ENCODE measurements at regions not wholly inside any gene's neighbourhood (a gene's known extent, or its start where the extent isn't known, plus 50 kb on each side); places are given as distances from the start of the nearest gene placed in this dataset.

- no peaks in the 10 kb centered on the region for H3K9me3 ChIP-seq (ENCODE audit: control insufficient read depth in 2 of 2, insufficient read depth in 1 of 2, low read length in 1 of 2)
- DNase-seq (ENCODE audit: low read depth in 6 of 9, low spot score in 9 of 9), result no peak
- WGBS, result 94% methylated on average over 2 of the region's 2 CpGs
- H3K4me1 ChIP-seq (ENCODE audit: control insufficient read depth in 2 of 2, insufficient read depth in 2 of 2, low read length in 2 of 2), result no peaks in the 10 kb centered on the region
- no peak overlapping the region for H3K27ac ChIP-seq (ENCODE audit: low read depth in 1 of 2, low read length in 1 of 2)
- no peaks in the 10 kb centered on the region for H3K27me3 ChIP-seq (ENCODE audit: control insufficient read depth in 2 of 2, insufficient read depth in 1 of 2, low read length in 1 of 2)
- H3K4me3 ChIP-seq (ENCODE audit: low read length in 2 of 2), result no peak overlapping the region
- no peaks in the 10 kb centered on the region for H3K36me3 ChIP-seq (ENCODE audit: control insufficient read depth in 2 of 2, insufficient read depth in 2 of 2, low read length in 1 of 2)
Observed at GRCh38 chr9:18051638-18052037, 422.3 kb upstream of the ADAMTSL1 start.

GRCh38 chr9:18052060-18052459 is 421.9 kb upstream of the ADAMTSL1 start:
- DNase-seq (ENCODE audit: low read depth in 6 of 9, low spot score in 9 of 9), result no peak
- Histone ChIP-seq H3K27me3 (ENCODE audit: control insufficient read depth in 2 of 2, insufficient read depth in 1 of 2, low read length in 1 of 2) (no peaks in the 10 kb centered on the region), H3K9me3 (ENCODE audit: control insufficient read depth in 2 of 2, insufficient read depth in 1 of 2, low read length in 1 of 2) (no peaks in the 10 kb centered on the region), H3K27ac (ENCODE audit: low read depth in 1 of 2, low read length in 1 of 2) (no peak overlapping the region), H3K36me3 (ENCODE audit: control insufficient read depth in 2 of 2, insufficient read depth in 2 of 2, low read length in 1 of 2) (no peaks in the 10 kb centered on the region), H3K4me3 (ENCODE audit: low read length in 2 of 2) (no peak overlapping the region), H3K4me1 (ENCODE audit: control insufficient read depth in 2 of 2, insufficient read depth in 2 of 2, low read length in 2 of 2) (no peaks in the 10 kb centered on the region)

- no peak overlapping the region for H3K4me3 ChIP-seq (ENCODE audit: low read length in 2 of 2)
- no peaks in the 10 kb centered on the region for H3K4me1 ChIP-seq (ENCODE audit: control insufficient read depth in 2 of 2, insufficient read depth in 2 of 2, low read length in 2 of 2)
- no peak for DNase-seq (ENCODE audit: low read depth in 6 of 9, low spot score in 9 of 9)
- H3K36me3 ChIP-seq (ENCODE audit: control insufficient read depth in 2 of 2, insufficient read depth in 2 of 2, low read length in 1 of 2), result no peaks in the 10 kb centered on the region
- no peak overlapping the region for H3K27ac ChIP-seq (ENCODE audit: low read depth in 1 of 2, low read length in 1 of 2)
- 40% methylated on average over 8 of the region's 8 CpGs for WGBS
- no peaks in the 10 kb centered on the region for H3K27me3 ChIP-seq (ENCODE audit: control insufficient read depth in 2 of 2, insufficient read depth in 1 of 2, low read length in 1 of 2)
- H3K9me3 ChIP-seq (ENCODE audit: control insufficient read depth in 2 of 2, insufficient read depth in 1 of 2, low read length in 1 of 2), result no peaks in the 10 kb centered on the region
Observed at GRCh38 chr9:18056269-18056992, 417.5 kb upstream of the ADAMTSL1 start.

GRCh38 chr9:18056993-18057369 is 417.0 kb upstream of the ADAMTSL1 start:
- Histone ChIP-seq H3K36me3 (ENCODE audit: control insufficient read depth in 2 of 2, insufficient read depth in 2 of 2, low read length in 1 of 2) (no peaks in the 10 kb centered on the region), H3K4me1 (ENCODE audit: control insufficient read depth in 2 of 2, insufficient read depth in 2 of 2, low read length in 2 of 2) (no peaks in the 10 kb centered on the region), H3K4me3 (ENCODE audit: low read length in 2 of 2) (no peak overlapping the region), H3K27ac (ENCODE audit: low read depth in 1 of 2, low read length in 1 of 2) (no peak overlapping the region), H3K9me3 (ENCODE audit: control insufficient read depth in 2 of 2, insufficient read depth in 1 of 2, low read length in 1 of 2) (no peaks in the 10 kb centered on the region), H3K27me3 (ENCODE audit: control insufficient read depth in 2 of 2, insufficient read depth in 1 of 2, low read length in 1 of 2) (no peaks in the 10 kb centered on the region)
- no peak for DNase-seq (ENCODE audit: low read depth in 6 of 9, low spot score in 9 of 9)
- WGBS, result 10% methylated on average over 4 of the region's 4 CpGs

GRCh38 chr9:18058564-18059442 is 415.1 kb upstream of the ADAMTSL1 start:
- Histone ChIP-seq H3K27ac (ENCODE audit: low read depth in 1 of 2, low read length in 1 of 2) (no peak overlapping the region), H3K4me1 (ENCODE audit: control insufficient read depth in 2 of 2, insufficient read depth in 2 of 2, low read length in 2 of 2) (no peaks in the 10 kb centered on the region), H3K4me3 (ENCODE audit: low read length in 2 of 2) (no peak overlapping the region), H3K9me3 (ENCODE audit: control insufficient read depth in 2 of 2, insufficient read depth in 1 of 2, low read length in 1 of 2) (no peaks in the 10 kb centered on the region), H3K27me3 (ENCODE audit: control insufficient read depth in 2 of 2, insufficient read depth in 1 of 2, low read length in 1 of 2) (no peaks in the 10 kb centered on the region), H3K36me3 (ENCODE audit: control insufficient read depth in 2 of 2, insufficient read depth in 2 of 2, low read length in 1 of 2) (no peaks in the 10 kb centered on the region)
- no peak for DNase-seq (ENCODE audit: low read depth in 6 of 9, low spot score in 9 of 9)
- 89% methylated on average over 3 of the region's 3 CpGs for WGBS

- Histone ChIP-seq H3K27me3 (ENCODE audit: control insufficient read depth in 2 of 2, insufficient read depth in 1 of 2, low read length in 1 of 2) (no peaks in the 10 kb centered on the region), H3K36me3 (ENCODE audit: control insufficient read depth in 2 of 2, insufficient read depth in 2 of 2, low read length in 1 of 2) (no peaks in the 10 kb centered on the region), H3K9me3 (ENCODE audit: control insufficient read depth in 2 of 2, insufficient read depth in 1 of 2, low read length in 1 of 2) (no peaks in the 10 kb centered on the region), H3K4me1 (ENCODE audit: control insufficient read depth in 2 of 2, insufficient read depth in 2 of 2, low read length in 2 of 2) (no peaks in the 10 kb centered on the region), H3K27ac (ENCODE audit: low read depth in 1 of 2, low read length in 1 of 2) (no peak overlapping the region), H3K4me3 (ENCODE audit: low read length in 2 of 2) (no peak overlapping the region)
- 96% methylated on average over 1 of the region's 1 CpG for WGBS
- DNase-seq (ENCODE audit: low read depth in 6 of 9, low spot score in 9 of 9), result no peak
Observed at GRCh38 chr9:18059447-18059846, 414.5 kb upstream of the ADAMTSL1 start.

GRCh38 chr9:18060269-18060934 is 413.6 kb upstream of the ADAMTSL1 start:
- no peaks in the 10 kb centered on the region for H3K9me3 ChIP-seq (ENCODE audit: control insufficient read depth in 2 of 2, insufficient read depth in 1 of 2, low read length in 1 of 2)
- no peaks in the 10 kb centered on the region for H3K4me1 ChIP-seq (ENCODE audit: control insufficient read depth in 2 of 2, insufficient read depth in 2 of 2, low read length in 2 of 2)
- no peaks in the 10 kb centered on the region for H3K27me3 ChIP-seq (ENCODE audit: control insufficient read depth in 2 of 2, insufficient read depth in 1 of 2, low read length in 1 of 2)
- WGBS, result 80% methylated on average over 3 of the region's 3 CpGs
- H3K27ac ChIP-seq (ENCODE audit: low read depth in 1 of 2, low read length in 1 of 2), result no peak overlapping the region
- no peak overlapping the region for H3K4me3 ChIP-seq (ENCODE audit: low read length in 2 of 2)
- no peak for DNase-seq (ENCODE audit: low read depth in 6 of 9, low spot score in 9 of 9)
- H3K36me3 ChIP-seq (ENCODE audit: control insufficient read depth in 2 of 2, insufficient read depth in 2 of 2, low read length in 1 of 2), result no peaks in the 10 kb centered on the region

GRCh38 chr9:18061332-18061731 is 412.6 kb upstream of the ADAMTSL1 start:
- Histone ChIP-seq H3K9me3 (ENCODE audit: control insufficient read depth in 2 of 2, insufficient read depth in 1 of 2, low read length in 1 of 2) (no peaks in the 10 kb centered on the region), H3K4me1 (ENCODE audit: control insufficient read depth in 2 of 2, insufficient read depth in 2 of 2, low read length in 2 of 2) (no peaks in the 10 kb centered on the region), H3K36me3 (ENCODE audit: control insufficient read depth in 2 of 2, insufficient read depth in 2 of 2, low read length in 1 of 2) (no peaks in the 10 kb centered on the region), H3K4me3 (ENCODE audit: low read length in 2 of 2) (no peak overlapping the region), H3K27ac (ENCODE audit: low read depth in 1 of 2, low read length in 1 of 2) (no peak overlapping the region), H3K27me3 (ENCODE audit: control insufficient read depth in 2 of 2, insufficient read depth in 1 of 2, low read length in 1 of 2) (no peaks in the 10 kb centered on the region)
- DNase-seq (ENCODE audit: low read depth in 6 of 9, low spot score in 9 of 9), result no peak

- Histone ChIP-seq H3K4me3 (ENCODE audit: low read length in 2 of 2) (no peak overlapping the region), H3K36me3 (ENCODE audit: control insufficient read depth in 2 of 2, insufficient read depth in 2 of 2, low read length in 1 of 2) (no peaks in the 10 kb centered on the region), H3K9me3 (ENCODE audit: control insufficient read depth in 2 of 2, insufficient read depth in 1 of 2, low read length in 1 of 2) (no peaks in the 10 kb centered on the region), H3K27me3 (ENCODE audit: control insufficient read depth in 2 of 2, insufficient read depth in 1 of 2, low read length in 1 of 2) (no peaks in the 10 kb centered on the region), H3K4me1 (ENCODE audit: control insufficient read depth in 2 of 2, insufficient read depth in 2 of 2, low read length in 2 of 2) (no peaks in the 10 kb centered on the region), H3K27ac (ENCODE audit: low read depth in 1 of 2, low read length in 1 of 2) (no peak overlapping the region)
- DNase-seq (ENCODE audit: low read depth in 6 of 9, low spot score in 9 of 9), result no peak
- WGBS, result 10% methylated on average over 2 of the region's 2 CpGs
Observed at GRCh38 chr9:18061856-18062255, 412.1 kb upstream of the ADAMTSL1 start.
